HG03060 (cell line): ENCODE measurements at regions not wholly inside any gene's neighbourhood (a gene's known extent, or its start where the extent isn't known, plus 50 kb on each side); places are given as distances from the start of the nearest gene placed in this dataset.

ENCODE experiments used
- ATAC-seq: cut with Tn5 transposase; IDR thresholded peaks from one replicate; pipeline ENCODE4 v1.9.1; 2021; ENCODE audit warnings: low read depth, moderate number of reproducible peaks; ENCODE audit not compliant: unreplicated experiment

GRCh38 chr4:31045151-31045550 lies 325.0 kb downstream of the PCDH7 start:
- no peak for ATAC-seq

GRCh38 chr4:31045724-31046318 lies 325.7 kb downstream of the PCDH7 start:
- no peak for ATAC-seq

DNA sequence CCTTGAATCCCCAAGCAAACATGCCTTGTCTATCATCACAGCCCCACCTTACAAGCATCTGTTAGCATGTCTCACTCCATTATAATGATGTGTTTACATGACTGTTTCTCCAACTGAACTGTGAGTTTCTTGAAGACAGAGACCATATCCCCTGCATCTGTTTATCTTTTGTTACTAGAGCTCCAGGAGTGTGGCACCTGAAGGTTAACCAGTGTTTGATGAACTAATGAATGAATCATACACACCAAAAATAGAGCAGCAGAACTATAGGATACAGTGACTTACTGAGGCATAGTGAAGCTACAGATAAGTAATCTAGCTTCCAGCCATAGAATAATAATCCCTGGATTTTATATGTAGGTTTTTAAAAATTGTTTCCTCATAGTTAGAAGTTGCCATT lies 331.0 kb downstream of the PCDH7 start:
- ATAC-seq, result no peak

DNA sequence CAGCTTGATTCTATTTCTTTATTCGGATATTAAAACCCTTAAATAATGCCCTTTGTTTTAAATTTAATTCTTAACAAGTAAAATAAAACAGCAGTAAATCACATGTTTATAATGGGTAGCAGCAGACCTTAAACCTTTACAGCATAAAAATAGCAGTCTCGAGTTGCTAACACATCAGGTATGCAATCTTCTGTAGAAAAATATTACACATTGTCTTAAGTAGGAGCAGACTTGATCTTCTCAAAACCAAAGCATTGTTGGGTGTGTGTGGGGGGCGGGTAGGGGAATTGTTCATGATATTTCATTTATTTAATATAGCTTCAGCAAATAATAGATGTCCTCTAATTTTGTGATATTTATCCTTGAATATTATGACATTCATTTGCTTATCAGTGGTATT lies 331.4 kb downstream of the PCDH7 start:
- no peak for ATAC-seq

GRCh38 chr4:31052519-31052918 lies 332.4 kb downstream of the PCDH7 start:
- ATAC-seq, result no peak

DNA sequence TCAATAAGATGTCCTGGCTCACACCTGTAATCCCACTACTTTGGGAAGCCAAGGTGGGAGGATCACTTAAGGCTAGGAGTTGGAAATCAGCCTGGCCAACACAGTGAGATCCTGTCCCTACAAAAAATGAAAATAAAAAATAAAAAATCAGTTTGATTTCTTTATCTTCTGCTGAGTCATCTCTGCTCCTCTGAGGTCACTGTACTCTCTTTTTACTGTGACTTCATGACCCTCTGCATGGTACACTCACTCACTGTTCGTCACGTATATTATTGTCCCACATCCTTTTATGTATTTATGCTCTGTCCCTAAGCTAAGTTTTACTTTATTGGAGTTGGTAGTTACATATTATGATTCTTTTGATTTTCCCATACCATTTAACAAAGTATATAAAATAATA lies 333.3 kb downstream of the PCDH7 start:
- ATAC-seq, result no peak

DNA sequence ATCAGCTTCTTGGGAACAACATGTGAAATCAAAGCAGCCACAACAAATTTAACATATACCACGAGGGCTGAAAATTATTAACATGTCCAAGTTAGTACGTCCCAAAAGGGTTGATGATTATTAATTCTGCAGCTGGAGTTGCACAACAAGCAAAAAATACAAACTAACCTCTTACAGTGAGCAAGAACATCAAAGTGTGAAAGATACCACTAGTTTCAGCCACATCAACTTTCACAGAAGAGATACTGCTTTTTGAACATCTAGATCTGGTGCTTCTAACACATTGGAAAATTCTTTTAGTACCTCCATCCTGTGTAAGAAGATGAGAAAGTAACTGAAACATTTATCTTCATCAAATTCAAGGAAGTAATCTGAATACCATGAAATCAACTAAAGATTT lies 334.1 kb downstream of the PCDH7 start:
- ATAC-seq, result no peak

DNA sequence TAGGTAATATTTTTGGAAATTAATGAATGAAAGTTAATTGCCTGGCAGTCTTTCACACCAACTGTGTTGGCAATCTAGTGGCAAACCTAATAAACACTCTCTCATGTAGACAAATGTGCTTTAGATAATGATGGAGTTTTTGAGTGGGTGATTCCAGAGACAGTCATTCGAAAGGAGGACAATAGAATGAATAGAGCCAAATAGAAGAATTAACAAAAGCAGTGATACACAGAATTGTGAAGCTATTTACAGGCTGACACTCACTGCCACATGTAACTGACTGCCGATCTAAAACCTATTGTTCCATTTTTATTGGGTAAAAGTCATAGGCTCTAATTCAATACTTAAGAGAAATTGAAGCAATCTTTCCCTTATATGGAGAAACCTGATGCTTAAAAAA lies 338.5 kb downstream of the PCDH7 start:
- no peak for ATAC-seq

DNA sequence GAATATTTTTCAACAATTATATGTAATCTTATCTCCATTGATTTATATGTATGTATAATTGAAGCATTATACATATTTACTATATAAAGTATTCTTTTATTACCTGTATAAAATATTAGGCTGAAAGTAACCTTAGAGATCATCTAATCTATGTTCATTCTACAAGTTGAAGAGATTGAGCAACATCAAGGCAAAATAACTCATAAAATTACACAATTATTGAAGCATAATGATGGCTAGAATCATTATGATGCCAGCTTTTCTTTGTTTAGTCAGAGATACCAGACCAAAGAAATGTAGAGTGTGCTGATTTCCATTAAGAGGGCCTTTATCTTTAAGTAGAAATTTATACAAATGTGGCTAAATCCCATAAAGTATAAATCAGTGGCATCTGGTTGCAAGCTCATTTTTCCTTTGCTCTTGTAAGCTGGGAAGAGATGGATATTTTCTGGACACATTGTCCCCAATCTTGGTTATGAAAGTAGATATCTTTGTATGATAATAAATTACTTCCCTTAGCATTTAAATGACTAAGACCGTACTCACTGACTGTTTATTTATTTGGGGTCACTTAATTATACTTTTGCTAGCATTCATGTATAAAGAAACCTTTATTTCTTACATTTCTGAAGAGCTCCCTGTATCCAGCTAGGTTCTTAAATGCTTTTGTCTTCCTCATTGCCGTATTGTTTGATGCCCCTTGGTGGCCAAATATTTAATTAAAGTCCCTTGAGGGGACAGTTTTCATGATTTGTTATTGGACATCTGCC lies 339.8 kb downstream of the PCDH7 start:
- no peak for ATAC-seq

GRCh38 chr4:31065086-31065485 lies 344.9 kb downstream of the PCDH7 start:
- no peak for ATAC-seq

DNA sequence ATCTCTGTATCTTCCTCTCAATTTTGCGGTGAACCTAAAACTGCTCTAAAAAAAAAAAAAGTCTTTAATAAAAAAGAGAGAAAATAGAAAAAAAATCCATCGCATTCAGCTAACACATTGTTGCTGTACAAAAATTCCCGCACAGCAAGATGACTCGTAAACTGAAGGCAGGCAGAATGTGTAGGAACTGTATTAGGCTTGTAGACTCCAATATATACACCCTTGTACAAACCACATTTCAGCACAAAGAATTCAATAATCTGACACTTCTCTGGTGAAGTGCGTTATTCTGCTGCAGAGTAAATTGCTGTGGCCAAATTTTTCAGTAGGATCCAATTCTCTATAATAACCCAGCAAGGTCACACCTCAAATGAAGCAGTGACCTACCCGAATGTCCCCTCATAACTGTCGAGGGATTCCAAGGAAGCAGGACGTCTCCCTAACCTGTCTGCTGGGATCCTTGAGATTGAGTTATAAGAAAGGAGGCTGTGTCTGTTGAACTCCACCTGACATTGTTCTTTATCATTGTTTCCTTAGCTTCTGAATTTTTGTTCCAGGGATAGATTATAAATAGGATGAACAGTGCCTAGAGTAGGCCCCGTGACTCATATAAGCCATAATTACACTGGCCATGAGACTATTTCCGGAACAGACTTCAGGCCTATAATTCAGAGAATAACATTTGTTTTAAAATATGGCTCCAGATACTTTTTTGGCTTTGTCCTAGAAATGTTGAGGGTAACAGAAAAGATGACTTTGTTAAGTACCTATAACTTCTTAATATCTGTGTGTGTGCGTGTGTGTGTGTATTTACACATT lies 348.3 kb downstream of the PCDH7 start:
- no peak for ATAC-seq

- ATAC-seq, result no peak
These were observed 349.0 kb downstream of the PCDH7 start for GRCh38 chr4:31069151-31069550.

- no peak for ATAC-seq
These were observed 351.6 kb downstream of the PCDH7 start for GRCh38 chr4:31071508-31072486.

DNA sequence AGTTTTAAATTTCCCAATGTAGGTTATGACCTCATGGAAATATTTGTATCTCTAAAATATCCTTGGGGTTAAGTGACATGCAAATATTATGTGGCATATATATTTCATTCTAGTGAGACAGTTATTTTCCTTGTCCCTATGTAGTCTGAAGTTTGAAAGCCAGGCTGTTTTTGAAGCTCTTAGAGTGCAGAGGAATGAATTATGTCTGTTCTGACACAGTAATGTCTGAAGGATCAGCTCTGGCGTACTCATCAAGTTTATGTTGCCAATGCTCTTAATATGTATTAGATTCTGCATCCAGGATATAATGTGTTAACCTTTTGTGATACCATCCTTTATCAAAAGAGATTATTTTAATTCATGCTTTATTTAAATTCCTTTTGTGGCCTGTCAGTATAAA lies 355.8 kb downstream of the PCDH7 start:
- ATAC-seq, result no peak

GRCh38 chr4:31078661-31079060 lies 358.5 kb downstream of the PCDH7 start:
- no peak for ATAC-seq

DNA sequence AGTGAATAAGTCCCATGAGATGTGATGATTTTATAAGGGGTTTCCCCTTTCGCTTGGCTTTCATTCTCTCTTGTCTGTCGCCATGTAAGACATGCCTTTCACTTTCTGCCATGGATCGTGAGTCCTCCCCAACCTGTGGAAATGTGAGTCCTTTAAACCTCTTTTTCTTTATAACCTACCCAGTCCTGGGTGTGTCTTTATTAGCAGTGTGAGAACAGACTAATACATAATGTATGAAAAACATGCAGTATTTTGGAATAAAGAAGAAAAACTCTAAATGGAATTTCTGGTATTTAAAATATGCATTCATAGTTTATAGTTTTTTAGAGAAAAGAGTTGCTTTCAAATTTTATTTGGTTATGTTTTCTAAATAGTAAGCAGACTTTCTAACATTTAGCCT lies 360.7 kb downstream of the PCDH7 start:
- ATAC-seq, result no peak

GRCh38 chr4:31081366-31081765 lies 361.2 kb downstream of the PCDH7 start:
- ATAC-seq, result no peak

DNA sequence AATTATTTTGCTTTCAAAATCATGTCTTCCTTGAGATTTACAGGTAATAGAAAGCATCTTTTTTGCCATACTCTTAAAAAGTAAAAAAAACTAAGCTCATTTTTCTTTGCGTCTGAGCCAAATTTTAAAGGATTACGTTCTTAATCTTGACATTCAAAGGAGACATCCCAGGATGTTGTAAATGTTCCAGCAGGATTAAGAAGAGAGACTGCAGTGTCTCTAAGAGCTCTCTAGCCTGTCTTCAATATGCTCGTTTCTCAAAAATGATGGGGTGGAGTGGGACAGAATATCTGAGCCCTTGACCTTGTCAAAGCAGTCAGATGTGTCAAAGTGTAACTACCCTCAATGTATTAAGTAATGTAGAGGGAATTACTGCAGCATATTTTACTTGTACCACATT lies 363.3 kb downstream of the PCDH7 start:
- no peak for ATAC-seq

DNA sequence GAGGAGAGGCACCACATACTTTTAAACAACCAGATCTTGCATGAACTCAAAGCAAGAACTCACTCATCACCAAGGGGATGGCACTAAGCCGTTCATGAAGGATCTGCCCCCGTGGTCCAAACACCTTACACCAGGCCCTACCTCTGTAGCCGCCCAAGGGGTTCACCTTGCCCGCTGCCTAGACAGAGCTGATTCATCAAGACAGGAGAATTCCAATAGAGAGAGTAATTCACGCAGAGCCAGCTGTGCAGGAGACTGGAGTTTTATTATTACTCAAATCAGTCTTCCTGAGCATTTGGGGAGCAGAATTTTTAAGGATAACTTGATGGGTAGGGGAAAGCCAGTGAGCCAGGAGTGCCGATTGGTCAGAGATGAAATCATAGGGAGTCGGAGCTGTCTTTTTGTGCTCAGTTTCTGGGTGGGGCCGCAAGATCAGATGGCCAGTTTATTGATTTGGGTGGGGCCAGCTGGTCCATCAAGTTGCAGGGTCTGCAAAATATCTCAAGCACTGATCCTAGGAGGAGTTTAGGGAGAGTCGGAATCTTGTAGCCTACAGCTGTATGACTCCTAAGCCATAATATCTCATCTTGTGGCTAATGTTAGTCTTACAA lies 364.7 kb downstream of the PCDH7 start:
- ATAC-seq, result no peak

- ATAC-seq, result no peak
These were observed 365.5 kb downstream of the PCDH7 start for GRCh38 chr4:31085689-31086088.
